ENCODE measurements at regions not wholly inside any gene's neighbourhood (a gene's known extent, or its start where the extent isn't known, plus 50 kb on each side); places are given as distances from the start of the nearest gene placed in this dataset.

DNA sequence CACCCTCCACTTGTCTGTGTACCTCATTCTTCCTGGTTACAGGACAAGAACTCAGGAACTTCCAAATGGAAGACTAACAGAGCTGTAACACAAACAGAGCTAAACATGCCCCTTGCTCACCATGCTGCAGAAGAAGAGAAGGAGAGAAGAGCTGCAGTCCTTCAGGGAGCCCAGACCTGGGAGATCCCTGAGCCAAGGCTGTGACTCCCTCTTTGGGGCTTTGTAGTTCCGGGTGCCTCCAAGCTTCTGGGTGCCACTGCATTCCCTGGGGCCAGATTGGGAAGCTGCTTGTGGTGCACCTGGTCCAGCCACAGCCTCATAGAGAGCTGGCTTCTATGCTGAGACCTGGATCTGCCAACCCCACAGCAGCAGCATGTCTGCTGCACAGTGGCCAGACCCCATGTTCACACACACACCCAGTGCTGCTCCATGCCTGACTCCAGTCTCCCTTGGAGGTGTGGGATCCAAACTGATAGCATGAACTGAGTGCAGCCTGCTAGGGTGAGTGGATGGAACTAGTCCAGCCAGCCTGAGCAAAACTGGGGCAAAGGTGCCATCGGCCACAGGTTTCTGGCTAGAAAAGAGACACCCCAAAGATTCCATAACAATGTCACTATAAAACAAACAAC, 263.0 kb upstream of the NRIP1 start:
- TF ChIP-seq POLR2A (IDR thresholded peaks at IDR 0.05; ENCODE audit: low read depth, low read length) (no peak), TAF1 (IDR thresholded peaks at IDR 0.05; ENCODE audit: borderline replicate concordance, low read depth, low read length) (no peak)

Data from GM12892 (cell line).